ENCODE measurements at regions not wholly inside any gene's neighbourhood (a gene's known extent, or its start where the extent isn't known, plus 50 kb on each side); places are given as distances from the start of the nearest gene placed in this dataset.

- no peaks in the 10 kb centered on the region for H3K27me3 Mint-ChIP-seq (ENCODE audit: low read depth)
- H3K36me3 Mint-ChIP-seq (ENCODE audit: low read depth) = peaks cover 3% of the 10 kb centered on the region
- H3K4me1 Mint-ChIP-seq = no peaks in the 10 kb centered on the region
- no peak overlapping the region for H3K27ac Mint-ChIP-seq (ENCODE audit: unreplicated experiment)
- no peak for TF ChIP-seq CTCF (conservative IDR thresholded peaks at IDR 0.05)
- DNase-seq (ENCODE audit: low read depth, low spot score) = no peak
- peaks cover 2% of the 10 kb centered on the region for H3K9me3 Mint-ChIP-seq
- H3K4me3 Mint-ChIP-seq = no peak overlapping the region
These were observed 55.7 kb upstream of the KCNE2 start for GRCh38 chr21:34307991-34308532.

GRCh38 chr21:34311561-34312330, 52.1 kb upstream of the KCNE2 start:
- peaks cover 6% of the 10 kb centered on the region for H3K4me1 Mint-ChIP-seq
- no peak for DNase-seq (ENCODE audit: low read depth, low spot score)
- peaks cover 2% of the 10 kb centered on the region for H3K36me3 Mint-ChIP-seq (ENCODE audit: low read depth)
- no peak for TF ChIP-seq CTCF (conservative IDR thresholded peaks at IDR 0.05)
- H3K9me3 Mint-ChIP-seq = peaks cover 4% of the 10 kb centered on the region
- H3K4me3 Mint-ChIP-seq = no peak overlapping the region
- no peaks in the 10 kb centered on the region for H3K27me3 Mint-ChIP-seq (ENCODE audit: low read depth)
- H3K27ac Mint-ChIP-seq (ENCODE audit: unreplicated experiment) = no peak overlapping the region

GRCh38 chr21:34313116-34313515, 50.7 kb upstream of the KCNE2 start:
- no peak for TF ChIP-seq CTCF (conservative IDR thresholded peaks at IDR 0.05)
- Mint-ChIP-seq H3K27me3 (ENCODE audit: low read depth) (no peaks in the 10 kb centered on the region), H3K9me3 (peaks cover 4% of the 10 kb centered on the region), H3K4me3 (no peak overlapping the region), H3K4me1 (peaks cover 6% of the 10 kb centered on the region), H3K27ac (ENCODE audit: unreplicated experiment) (no peak overlapping the region), H3K36me3 (ENCODE audit: low read depth) (peaks cover 2% of the 10 kb centered on the region)
- no peak for DNase-seq (ENCODE audit: low read depth, low spot score)

Measured in neural crest cell (in vitro differentiated cells).